C1 segment of cervical spinal cord (tissue), 14 donors: ENCODE measurements at regions not wholly inside any gene's neighbourhood (a gene's known extent, or its start where the extent isn't known, plus 50 kb on each side); places are given as distances from the start of the nearest gene placed in this dataset.
"Not testable (repeated sequence)": the region's sequence is repeated elsewhere in the genome, so short reads cannot be mapped to it uniquely, and the experiment has no call there.

Experiments
- DNase-seq, 14 donors: peaks; one replicate each; lab custom pipeline; 2025; lab: John Stamatoyannopoulos, UW

DNA sequence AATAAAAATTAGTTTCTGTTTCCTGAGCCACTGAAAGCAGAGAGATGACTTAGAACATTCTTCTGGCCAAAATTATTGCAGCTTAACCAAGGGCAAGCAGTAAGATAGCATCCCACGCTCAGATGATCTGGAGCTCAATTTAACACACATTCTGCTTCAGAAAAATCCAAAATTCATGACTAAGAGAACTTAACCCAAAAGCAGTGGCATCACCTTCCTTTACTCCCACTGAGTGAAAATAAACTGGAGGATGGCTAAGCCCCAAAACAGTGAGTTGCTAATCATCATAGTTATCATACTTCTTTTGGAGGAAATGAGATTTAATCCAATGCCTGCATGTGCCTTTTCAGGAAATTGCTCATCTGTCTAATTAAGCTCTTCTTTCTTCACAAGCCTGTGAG, 195.4 kb downstream of the DUSP6 start:
- DNase-seq = no peak

DNA sequence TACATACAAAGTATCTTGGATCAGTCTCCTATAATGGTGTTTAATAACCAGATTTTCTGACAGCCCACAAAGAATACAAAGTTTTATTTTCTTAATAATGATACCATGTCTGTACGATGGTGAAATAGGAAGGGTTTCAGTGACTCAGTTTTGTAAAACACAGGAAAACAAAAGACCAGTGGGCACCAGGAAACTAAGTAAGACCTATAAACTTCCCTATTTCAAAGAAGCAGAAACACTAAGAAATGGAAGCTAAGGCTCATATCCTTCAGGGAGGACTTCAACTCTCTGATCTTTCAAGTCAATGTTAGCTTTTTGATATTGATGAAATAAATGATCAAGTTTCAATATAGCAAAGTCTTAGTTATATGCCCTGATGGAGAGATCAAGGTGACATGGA, 196.0 kb downstream of the DUSP6 start:
- DNase-seq = no peak

DNA sequence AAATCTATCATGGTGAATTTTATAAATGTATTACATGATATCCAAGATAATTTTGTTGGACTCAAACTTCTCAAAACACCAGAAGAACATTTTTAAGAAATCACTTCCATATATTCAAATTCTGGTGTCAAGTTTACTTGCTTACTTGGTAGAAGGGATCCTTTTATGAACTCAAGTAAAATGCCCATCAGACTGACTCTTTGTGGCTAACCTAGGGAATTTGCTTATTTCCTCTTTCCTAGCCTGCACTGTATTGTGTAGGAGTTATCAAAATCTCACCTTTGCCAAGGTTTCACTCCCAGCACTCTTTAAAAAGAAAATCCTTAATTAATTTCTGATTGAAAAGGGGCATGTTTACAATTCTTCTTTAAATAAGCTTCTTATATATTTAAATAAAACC, 196.5 kb downstream of the DUSP6 start:
- DNase-seq = no peak

DNA sequence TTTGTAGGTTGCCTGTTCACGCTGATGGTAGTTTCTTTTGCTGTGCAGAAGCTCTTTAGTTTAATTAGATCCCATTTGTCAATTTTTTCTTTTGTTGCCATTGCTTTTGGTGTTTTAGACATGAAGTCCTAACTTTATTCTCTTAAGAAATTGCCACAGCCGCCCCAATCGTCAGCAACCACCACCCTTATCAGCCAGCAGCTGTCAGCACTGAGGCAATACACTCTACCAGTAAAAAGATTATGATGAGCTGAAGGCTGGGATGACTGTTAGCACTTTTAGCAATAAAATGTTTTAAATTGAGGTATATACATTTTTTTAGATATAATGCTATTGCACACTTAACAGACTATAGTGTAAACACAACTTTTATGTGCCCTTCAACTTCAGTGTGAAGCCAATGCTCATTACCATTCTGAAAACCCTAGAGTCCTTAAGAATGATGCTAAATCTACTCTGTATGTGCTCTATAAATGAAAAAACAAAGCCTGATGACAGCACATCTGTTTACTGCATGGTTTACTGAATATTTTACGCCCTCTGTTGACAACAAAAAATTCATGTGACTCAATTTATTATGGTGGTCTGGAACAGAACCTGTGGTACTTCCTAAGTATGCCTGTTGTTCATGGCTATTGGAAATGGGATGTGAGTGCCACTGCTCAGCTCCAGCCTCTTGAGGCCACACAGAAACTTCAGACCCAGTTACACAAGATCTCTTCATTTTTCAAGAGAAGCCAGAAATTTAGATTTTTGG, 197.4 kb downstream of the DUSP6 start:
- no peak for DNase-seq

DNA sequence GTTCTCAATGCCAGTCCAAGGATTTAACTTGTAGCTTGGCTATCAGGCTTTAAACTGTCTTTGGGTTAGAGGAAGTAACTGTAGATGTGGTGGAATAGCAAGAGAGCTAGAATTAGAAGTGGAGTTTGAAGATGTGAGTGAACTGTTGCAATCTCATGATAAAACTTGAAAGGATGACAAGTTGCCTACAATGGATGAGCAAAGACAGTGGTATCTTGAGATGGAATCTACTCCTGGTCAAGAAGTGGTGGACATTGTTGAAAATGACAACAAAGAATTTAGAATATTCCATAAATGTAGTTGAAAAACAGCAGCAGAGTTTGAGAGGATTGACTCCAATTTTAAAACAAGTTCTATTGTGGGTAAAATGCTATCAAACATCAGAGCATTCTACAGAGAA, 199.0 kb downstream of the DUSP6 start:
- no peak for DNase-seq

DNA sequence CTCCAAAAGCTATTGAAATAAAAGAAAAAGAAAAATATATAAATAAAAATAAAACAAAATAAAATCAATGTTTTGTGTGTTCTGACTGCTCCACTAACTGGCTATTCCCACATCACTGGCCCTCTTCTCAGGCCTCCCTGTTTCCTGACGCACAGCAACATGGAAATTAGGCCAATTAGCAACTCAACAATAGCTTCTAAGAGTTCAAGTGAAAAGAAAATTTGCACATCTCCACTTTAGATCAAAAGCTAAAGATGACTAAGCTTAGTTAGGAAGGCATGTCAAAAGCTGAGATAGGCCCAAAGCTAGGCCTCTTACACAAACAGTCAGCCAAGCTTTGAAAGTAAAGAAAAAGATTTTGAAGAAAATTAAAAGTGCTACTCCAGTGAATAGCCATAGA, 200.8 kb downstream of the DUSP6 start:
- DNase-seq = no peak

DNA sequence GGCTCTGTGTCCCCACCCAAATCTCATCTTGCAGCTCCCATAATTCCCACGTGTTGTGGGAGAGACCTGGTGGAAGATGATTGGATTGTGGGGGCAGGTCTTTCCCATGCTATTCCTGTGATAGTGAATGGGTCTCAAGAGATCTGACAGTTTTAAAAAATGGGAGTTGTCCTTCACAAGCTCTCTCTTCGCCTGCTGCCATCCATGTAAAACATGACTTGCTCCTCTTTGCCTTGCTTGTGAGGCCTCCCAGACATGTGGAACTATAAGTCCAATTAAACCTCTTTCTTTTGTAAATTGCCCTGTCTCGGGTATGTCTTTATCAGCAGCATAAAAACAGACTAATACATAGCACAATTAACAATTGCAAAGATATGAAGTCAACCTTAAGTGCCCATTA, 201.5 kb downstream of the DUSP6 start:
- DNase-seq = not testable (repeated sequence)

DNA sequence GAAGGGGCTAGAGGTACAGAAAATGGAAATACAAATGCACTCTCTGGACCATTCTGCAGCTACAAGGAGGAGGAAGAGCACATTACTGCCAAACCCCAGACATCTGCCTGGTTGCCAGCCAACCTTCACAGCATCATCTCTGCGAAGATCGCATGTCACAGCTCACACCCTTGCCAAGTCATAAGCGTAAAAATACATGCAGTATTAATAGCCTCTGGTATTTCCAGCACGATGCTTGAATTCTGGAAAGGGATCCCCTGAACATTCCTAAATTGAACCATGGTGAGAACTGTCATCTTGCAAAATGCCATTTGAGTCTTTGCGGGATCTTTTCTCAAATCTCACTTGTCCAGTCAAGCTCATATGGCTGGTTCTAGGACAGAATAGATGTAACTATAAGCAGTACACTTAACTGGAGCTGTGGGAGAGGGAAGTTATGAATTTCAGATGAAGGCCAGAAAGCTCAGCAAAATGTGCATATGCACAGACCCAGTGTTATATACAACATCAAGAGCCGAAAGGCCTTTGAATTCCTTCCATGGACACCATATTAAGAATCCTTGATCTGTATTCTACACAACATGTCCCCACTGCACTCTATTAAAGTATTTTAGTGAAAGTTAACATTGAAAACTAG, 211.6 kb downstream of the DUSP6 start:
- DNase-seq = no peak

DNA sequence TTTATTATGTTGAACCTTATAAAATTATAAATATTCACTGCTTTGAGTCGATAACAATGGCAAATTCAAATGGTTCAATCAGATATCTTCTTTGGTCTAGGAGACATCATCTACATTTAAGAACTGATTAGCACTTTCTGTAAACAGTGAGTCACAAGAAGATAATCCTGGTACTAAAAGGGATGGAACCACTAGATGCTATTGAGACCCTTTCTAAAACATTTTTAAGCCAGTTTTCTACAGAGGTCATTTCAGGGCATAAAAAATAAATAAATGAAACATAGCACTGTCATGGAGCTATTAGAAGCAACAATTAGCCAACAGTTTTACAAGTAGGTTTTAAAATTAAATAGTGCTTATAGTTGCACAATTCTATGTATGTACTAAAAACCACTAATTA, 212.2 kb downstream of the DUSP6 start:
- DNase-seq = no peak

DNA sequence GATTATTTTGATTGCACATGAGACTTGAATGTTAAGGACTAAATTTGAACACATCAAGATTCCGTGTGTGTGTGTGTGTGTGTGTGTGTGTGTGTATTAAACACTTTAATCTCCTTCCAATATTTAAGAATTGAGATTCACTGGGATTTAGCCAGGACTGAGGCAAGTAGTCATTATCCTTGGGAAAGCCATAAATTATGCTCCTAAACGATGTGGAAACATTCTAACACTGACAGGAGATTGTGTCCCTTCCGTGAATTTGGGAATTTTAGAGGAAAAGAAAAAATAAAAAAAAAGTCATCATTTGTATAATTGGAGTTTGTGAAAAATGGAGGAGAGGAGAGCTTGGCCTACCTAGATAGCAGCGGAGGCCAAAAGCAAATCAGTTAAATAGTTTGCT, 212.9 kb downstream of the DUSP6 start:
- no peak for DNase-seq

DNA sequence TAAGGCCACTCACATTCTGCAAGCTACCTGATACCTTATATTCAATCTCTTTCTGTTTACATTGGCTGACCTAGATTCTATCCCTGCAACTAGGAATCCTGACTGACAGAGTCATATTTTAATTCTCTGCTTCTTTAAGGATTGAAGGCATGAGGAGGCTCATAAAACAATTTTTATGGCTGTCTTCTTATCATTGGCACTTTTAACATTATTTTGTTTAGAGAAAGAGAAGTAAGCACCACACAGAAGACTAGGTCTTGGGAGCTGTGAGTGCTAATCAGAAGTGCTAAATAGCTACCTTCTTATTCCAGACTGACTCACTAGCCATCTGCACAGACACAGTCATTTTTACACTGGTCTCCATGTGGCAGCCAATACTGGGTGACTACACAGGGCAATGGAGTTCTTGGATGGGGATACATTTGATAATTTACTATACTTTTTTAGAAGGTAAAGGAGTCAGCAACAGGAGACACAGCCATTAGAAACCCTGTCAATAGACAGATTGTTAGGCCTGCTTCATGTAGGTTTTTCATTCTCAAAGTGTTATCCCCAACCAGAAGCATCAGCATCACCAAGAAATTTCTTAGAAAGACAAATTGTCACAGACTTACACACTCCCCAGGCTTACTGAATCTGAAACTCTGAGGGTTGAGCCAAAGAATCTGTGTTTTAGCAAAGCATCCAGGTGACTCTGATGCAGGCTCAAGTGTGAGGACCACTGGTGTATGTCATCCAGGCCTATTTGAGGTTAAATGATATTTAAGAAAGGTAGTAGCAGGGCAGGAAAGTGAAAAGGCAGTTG, 214.1 kb downstream of the DUSP6 start:
- DNase-seq = no peak

DNA sequence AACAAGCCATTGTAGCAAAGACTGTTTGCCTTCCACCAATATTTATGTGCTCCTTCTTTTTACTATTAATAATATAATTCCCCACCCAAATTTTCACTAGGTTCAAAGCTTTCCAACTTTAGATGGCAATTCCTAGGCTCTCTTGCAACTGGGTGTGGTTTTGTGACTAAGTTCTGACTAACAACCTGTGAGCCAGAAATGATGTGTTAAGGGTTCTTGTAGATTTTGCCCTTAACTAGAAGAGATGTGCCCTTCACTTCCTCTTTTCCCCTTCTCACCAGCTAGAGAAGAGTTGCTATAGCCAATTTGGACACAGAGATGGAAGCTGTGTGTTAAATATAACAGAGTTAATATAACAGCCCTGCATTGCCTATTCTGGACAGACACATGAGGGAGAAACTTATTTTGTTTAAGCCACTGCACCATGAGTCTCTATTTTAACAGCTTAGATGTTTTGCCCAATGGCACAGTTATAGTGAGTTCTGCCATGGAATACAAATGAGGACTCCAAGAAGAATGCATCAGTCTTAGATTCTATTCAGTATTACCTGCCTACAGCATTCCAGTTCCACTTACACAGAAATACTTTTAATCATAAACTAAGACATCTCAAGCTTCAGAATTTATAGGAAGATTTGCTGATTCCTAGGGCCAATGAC, 216.2 kb downstream of the DUSP6 start:
- DNase-seq = no peak

DNA sequence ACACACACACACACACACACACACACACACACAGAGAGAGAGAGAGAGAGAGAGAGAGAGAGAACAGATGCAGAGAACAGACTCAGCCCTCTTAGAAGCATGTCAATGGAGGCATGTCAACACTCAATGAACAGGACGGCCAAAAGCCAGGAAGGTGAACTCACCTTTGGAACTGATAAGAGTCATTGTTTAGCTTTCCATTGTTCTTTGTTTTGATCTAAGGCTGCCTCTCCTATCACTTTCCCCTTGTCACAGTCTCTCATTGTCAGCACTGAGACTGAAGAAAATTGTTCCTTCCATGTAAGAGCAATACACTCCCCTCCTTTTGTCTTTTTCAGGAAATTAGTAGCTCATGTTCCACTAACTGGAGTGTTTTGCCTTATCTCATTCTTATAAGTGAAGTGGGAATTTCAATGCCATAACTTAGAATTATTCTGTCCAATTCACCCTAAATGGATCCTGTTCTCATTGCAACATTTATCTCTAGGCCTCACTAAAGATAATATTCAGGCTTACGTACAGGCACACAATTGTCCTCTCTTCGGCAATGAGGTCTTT, 218.0 kb downstream of the DUSP6 start:
- DNase-seq = no peak

DNA sequence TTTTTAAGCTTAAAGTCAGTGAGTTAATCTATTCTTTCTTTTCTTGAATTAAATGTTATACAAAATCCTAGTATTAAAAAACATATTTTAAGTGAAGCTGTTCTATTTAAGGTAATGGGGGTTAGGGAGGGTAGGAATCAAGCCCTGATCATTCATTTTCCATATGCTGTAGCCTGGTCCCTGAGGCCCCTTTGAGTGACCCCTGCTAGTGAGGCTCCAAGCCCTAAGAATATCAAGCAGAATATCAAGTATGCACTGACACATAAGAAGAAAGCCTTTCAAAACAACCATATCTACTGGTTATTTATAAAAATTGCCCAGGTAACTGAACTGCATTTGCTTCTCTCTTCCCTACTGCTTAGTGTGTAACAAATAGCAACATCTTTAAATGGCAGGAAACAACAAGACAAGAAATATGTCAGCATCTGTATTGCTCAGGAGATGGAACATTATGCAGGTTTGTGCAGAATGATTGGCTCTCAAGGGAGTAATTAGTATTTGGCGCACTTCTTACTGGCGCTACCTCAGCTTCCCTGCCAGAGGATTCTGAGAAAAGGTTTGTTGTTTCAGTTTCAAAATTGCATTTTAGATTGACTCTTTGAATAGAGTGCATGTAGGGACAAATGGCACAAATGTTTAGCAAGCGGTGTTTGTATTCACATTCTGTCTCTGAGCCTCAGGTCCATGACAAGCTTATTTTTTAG, 223.0 kb downstream of the DUSP6 start:
- no peak for DNase-seq

DNA sequence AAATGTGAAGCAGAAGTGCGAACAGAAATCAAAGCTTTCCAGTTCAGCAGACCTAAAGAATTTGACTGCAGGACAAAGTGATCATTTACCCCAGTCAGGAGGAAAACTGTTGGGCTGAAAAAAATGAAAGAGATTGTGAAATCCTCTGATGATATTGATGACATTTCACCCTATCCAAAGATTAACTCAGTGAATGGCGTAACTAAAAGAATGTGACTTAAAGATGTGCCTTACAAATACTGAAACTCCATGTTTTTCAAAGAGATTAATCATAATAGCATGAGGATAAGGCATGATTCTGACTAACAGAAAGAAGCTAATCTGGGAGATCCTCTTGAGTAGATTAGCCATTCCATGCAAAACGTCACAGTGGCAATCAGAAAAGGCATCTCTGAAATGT, 225.6 kb downstream of the DUSP6 start:
- DNase-seq = no peak

DNA sequence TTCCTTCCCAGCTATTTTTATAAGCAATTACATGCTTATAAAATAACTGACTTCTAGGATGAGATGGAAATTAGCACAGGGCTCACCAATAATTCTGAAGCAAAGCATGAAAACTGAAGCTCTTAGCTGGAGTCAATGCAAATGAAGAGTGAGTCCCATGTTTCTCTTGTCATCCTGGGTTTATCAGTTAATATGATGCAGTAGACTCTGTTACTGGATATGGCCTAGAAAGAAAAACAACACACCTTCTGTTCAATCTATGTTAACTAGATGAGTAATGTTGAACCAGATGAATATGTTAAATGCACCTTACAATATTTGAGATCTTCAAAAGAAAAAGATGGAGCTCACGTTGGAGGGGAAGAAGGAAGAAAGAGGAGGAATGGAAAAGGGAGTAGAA, 229.4 kb downstream of the DUSP6 start:
- no peak for DNase-seq

DNA sequence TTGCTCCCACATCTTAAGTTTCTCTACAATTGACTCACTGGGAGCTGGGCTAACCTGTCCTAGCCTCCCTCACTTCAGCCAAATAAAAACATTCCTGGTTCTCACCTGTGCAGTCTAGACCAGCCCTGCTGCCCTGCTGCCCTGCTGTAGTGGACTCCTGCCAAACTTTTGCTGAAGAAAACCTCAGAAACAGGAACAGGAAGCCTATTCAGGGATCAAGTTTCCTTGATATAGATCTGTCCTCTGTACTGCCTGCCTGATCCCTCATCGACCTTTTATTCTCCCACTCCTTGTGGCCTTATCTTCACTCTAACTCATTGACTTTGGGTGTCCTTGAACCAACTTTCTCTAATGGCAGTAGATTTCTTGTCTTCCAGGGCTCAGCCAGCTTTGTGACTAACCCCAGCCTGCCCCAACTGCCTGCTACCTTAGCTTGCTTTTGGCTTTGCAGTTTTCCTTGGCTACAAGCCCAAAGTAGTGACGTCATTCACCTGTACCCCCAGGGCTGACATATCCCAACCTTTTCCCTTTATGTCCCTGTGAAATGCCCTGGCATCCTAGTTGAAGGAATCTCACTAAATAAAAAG, 234.8 kb downstream of the DUSP6 start:
- no peak for DNase-seq

DNA sequence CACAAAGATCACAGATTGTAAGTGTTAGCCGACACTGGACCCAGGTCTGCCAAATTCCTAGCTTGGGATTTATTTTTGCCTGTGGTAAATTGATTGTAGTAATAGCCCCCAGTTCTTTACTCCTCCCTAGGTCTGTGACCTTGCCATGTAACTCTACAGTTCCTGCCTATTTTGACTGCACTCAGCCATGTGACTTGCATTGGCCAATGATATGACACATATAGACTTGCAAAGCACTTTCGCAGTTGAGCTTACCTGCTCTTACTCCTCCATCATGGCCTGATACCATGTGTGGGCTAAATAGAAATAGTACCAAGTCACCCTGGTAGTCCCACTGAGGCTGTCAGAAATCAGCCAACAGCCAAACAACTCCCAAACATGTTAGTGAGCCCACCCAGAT, 240.3 kb downstream of the DUSP6 start:
- no peak for DNase-seq

DNA sequence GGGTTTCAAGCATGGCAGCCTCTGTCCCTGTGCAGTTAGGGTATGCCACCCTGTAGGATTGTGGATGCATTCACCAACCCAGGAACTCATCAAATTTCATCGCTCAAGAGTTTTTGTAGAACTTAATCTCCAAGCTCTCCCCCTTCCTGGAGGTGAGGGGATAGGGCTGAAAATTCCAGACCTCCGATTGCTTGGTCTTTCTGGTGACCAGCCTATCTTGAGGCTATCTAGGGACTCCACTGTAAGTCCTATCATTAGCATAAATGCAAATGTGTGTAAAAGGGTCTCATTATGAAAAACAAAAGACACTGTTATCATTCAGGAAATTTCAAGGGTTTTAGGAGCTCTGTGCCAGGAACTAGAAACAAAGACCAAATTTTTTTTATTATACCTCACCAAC, 244.0 kb downstream of the DUSP6 start:
- no peak for DNase-seq

DNA sequence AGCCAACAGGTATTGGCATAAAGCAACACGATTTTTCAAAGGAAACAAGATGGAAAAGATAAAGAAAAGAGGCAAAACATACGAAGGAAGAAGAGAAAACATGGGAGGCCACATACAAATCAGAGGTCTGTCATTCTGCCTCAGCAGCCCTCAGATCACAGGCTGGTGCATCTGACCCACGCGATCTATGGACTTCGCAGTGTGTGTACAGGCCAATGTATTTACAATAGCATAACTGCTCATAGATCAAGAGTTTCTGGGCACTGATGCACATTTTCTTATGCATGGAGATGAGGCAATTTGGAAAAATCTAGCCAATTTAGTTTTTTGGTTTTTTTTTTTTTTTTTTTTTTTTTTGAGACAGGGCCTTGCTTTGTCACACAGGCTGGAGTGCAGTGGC, 245.4 kb downstream of the DUSP6 start:
- DNase-seq = no peak

DNA sequence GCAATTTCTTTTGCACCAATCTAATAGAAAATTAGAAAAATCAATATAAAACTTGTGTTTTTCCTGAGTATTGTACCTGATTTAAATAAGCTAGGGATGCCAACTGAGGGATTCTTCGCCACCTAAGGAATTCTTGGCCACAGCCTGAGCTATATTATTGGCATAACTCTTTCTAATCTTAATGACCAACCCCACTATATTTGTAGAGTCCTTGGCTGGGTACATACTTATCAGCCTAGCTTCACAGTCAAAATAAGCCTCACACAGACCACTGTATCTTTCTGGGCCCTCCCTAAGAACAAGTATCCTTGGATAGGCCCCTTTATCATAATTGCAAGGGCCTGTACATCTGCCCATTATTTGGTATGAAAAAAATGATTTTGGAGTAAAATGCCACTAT, 247.1 kb downstream of the DUSP6 start:
- no peak for DNase-seq
